PC-3 (cell line): ENCODE measurements at regions not wholly inside any gene's neighbourhood (a gene's known extent, or its start where the extent isn't known, plus 50 kb on each side); places are given as distances from the start of the nearest gene placed in this dataset.

ENCODE experiments used
- ATAC-seq: fragments of 200-7000 bp; cut with Tn5 transposase; 2 replicates; pipeline ENCODE4 v1.9.1; 2020; ENCODE audit warnings: mild to moderate bottlenecking, moderate library complexity
- BruUV-seq: library from RNA; stranded (reverse); fragments of 400-500 nt; replicated peaks from 2 replicates; lab custom pipeline; 2021; lab: Mats Ljungman, UMichigan
- CTCF ChIA-PET: fragments of 300-600 bp; sonication (Branson Sonifier 250); formaldehyde crosslinking; loops from one replicate; lab custom pipeline; 2022; ENCODE audit warnings: antibody characterized with exemption; lab: Charles Lee
- POLR2A ChIA-PET: fragments of 300-600 bp; sonication (Branson Sonifier 250); formaldehyde crosslinking; loops from one replicate; lab custom pipeline; 2022; ENCODE audit warnings: antibody characterized with exemption; ENCODE audit not compliant: unreplicated experiment; lab: Charles Lee
- DNase-seq: peaks from one replicate; pipeline ENCODE4 v3.0.0-alpha.2; 2015
- H2AFZ ChIP-seq: fragments of 300-600 bp; sonication (generic); 2 replicates; pipeline ENCODE4 v1.6.0; 2016; ENCODE audit warnings: antibody characterized with exemption, low read length
- H3F3A ChIP-seq: fragments of 300-600 bp; sonication (generic); one replicate; pipeline ENCODE4 v1.6.0; 2017; ENCODE audit warnings: antibody characterized with exemption, low read length, control low read depth, mild to moderate bottlenecking; ENCODE audit not compliant: unreplicated experiment
- H3K27ac ChIP-seq: fragments of 300-600 bp; sonication (generic); 2 replicates; pipeline ENCODE4 v1.5.1; 2016; ENCODE audit warnings: mild to moderate bottlenecking, low read length
- H3K27me3 ChIP-seq: fragments of 300-600 bp; sonication (generic); 2 replicates; pipeline ENCODE4 v1.6.1; 2016; ENCODE audit warnings: low read length, mixed read lengths
- H3K36me3 ChIP-seq: fragments of 300-600 bp; sonication (generic); 2 replicates; pipeline ENCODE4 v1.6.1; 2016; ENCODE audit warnings: low read depth, mixed run types, low read length, mixed read lengths
- H3K4me1 ChIP-seq: fragments of 300-600 bp; sonication (generic); 2 replicates; pipeline ENCODE4 v1.5.1; 2016; ENCODE audit warnings: low read length; ENCODE audit not compliant: insufficient read depth
- H3K4me2 ChIP-seq: fragments of 300-600 bp; sonication (generic); 2 replicates; pipeline ENCODE4 v1.6.0; 2016; ENCODE audit warnings: low read length
- H3K4me3 ChIP-seq: fragments of 300-600 bp; sonication (generic); 2 replicates; pipeline ENCODE4 v1.5.1; 2016; ENCODE audit warnings: mild to moderate bottlenecking, low read length, mixed read lengths
- H3K79me2 ChIP-seq: fragments of 300-600 bp; sonication (generic); 2 replicates; pipeline ENCODE4 v1.6.1; 2017; ENCODE audit warnings: low read length, mixed read lengths
- H3K9ac ChIP-seq: fragments of 300-600 bp; sonication (generic); 2 replicates; pipeline ENCODE4 v1.6.0; 2016; ENCODE audit warnings: mild to moderate bottlenecking, low read length
- H3K9me2 ChIP-seq: fragments of 300-600 bp; sonication (generic); replicated peaks from 2 replicates; pipeline ENCODE4 v1.6.1; 2016; ENCODE audit warnings: mixed run types, low read length, mixed read lengths
- H3K9me3 ChIP-seq: fragments of 300-600 bp; sonication (generic); 2 replicates; pipeline ENCODE4 v1.6.1; 2016; ENCODE audit warnings: low read length, mixed read lengths
- H4K20me1 ChIP-seq: fragments of 300-600 bp; sonication (generic); 2 replicates; pipeline ENCODE4 v1.6.1; 2016; ENCODE audit warnings: low read length, mixed read lengths
- EZH2 ChIP-seq: fragments of 300-600 bp; sonication (generic); IDR thresholded peaks from one replicate; pipeline ENCODE4 v1.6.1; 2017; ENCODE audit warnings: antibody characterized with exemption, mild to moderate bottlenecking, low read length; ENCODE audit not compliant: unreplicated experiment
- EZH2phosphoT487 ChIP-seq: fragments of 300-600 bp; sonication (generic); IDR thresholded peaks from 2 replicates; pipeline ENCODE4 v1.6.1; 2018; ENCODE audit warnings: mild to moderate bottlenecking, antibody characterized with exemption, low read length, borderline replicate concordance
- intact Hi-C: fragments of 100-400 bp; cut with micrococcal nuclease; formaldehyde crosslinking; loops from 2 replicates; pipeline ENCODE4 v1.9.0; 2023
- TF ChIP-seq, protein P1 (sequence below): fragments of 300-600 bp; sonication (generic); conservative IDR thresholded peaks from 2 replicates; pipeline ENCODE4 v1.5.1; 2017; ENCODE audit warnings: antibody characterized with exemption, low read depth, mild to moderate bottlenecking, low read length

DNA sequence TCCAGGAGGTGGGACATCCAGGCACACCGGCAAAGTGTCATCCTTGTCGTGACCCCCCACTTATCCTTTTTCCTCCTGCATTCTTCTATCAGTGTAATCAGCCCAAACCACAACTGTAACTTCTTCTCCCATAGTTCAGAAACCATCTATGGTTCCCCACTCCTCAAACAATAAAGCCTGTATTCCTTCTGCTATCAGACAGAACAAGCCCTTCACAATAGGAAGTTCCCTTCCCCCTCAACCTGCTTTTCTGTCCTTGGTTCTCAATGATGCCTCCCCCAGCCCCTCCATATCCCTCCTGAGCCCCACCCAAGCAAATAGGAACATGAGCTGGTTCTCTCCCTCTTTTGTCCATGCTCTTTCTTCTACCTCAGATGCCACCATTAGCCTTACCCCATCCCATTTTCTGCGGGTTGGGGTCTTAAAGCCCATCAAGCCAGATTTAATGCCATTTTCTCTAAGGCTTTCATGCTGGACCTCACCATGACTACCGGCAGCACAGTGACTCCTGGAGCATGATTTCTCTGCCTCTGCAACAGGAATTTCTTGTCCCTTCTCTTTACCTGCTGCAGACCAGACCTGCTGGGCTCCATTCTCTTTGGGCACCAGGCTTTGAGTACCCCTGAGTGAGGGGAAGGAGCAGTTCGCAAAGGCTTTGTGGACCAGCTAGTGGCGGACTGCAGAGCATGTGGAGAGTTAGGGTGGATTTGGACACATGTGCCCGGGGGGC, 92.8 kb upstream of the PAX2 start:
- Histone ChIP-seq H3K9me3 (no peaks in the 10 kb centered on the region), H3F3A (no peaks in the 10 kb centered on the region), H3K9me2 (no peaks in the 10 kb centered on the region), H3K79me2 (no peaks in the 10 kb centered on the region), H4K20me1 (no peaks in the 10 kb centered on the region), H3K4me1 (no peaks in the 10 kb centered on the region), H2AFZ (no peak overlapping the region), H3K9ac (no peak overlapping the region), H3K36me3 (no peaks in the 10 kb centered on the region), H3K27ac (no peak overlapping the region), H3K4me2 (no peak overlapping the region), H3K27me3 (peaks cover 51% of the 10 kb centered on the region), H3K4me3 (no peak overlapping the region)
- POLR2A ChIA-PET = interaction anchor here (0.6 kb wide), 1 partner anchor 11 kb away, joined by 6 read pairs; no protein-coding TSS in a partner anchor
- no TSS peak for BruUV-seq
- CTCF ChIA-PET = no interaction called here
- ATAC-seq (no peak), DNase-seq (no peak)
- TF ChIP-seq, protein P1, sequence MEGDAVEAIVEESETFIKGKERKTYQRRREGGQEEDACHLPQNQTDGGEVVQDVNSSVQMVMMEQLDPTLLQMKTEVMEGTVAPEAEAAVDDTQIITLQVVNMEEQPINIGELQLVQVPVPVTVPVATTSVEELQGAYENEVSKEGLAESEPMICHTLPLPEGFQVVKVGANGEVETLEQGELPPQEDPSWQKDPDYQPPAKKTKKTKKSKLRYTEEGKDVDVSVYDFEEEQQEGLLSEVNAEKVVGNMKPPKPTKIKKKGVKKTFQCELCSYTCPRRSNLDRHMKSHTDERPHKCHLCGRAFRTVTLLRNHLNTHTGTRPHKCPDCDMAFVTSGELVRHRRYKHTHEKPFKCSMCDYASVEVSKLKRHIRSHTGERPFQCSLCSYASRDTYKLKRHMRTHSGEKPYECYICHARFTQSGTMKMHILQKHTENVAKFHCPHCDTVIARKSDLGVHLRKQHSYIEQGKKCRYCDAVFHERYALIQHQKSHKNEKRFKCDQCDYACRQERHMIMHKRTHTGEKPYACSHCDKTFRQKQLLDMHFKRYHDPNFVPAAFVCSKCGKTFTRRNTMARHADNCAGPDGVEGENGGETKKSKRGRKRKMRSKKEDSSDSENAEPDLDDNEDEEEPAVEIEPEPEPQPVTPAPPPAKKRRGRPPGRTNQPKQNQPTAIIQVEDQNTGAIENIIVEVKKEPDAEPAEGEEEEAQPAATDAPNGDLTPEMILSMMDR = no peak
- no peak for TF ChIP-seq EZH2phosphoT487
- no peak for TF ChIP-seq EZH2
- intact Hi-C loops = no loop called here

DNA sequence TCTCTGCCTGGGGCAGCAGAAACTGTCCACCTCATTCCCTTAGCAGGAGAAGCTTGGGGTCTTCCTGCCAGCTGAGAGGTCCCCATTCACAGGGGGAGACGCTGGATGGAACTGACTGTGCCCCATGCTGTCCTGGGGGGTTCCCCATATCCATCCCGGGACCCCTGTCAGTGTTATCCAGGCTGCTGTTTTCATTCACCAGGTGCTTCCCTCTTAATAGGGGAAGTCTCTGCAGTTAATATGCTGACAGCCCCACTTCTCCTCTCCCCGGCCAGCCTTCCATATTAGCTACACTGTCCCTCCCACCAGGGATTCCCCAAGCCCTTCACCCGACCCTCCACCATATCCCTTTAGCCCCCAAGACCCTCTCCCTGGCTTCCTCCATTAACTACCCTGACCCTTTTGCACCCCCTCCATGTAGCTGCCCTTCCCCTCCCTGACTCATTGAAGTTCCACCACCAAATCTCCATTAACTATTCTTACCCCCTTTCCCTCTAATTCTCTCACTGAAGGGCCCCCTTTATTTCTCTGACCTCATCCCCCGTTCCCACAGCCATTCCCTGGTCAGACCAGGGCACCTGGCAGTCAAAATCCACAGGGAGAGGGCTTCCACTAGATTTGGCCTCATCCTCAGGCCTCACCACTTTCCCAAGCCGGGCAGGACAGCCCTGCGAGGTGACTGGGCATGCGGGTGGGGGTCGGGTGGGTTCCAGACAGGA, 92.0 kb upstream of the PAX2 start:
- intact Hi-C loops = no loop called here
- Histone ChIP-seq H3K4me2 (no peak overlapping the region), H4K20me1 (no peaks in the 10 kb centered on the region), H3K27me3 (peaks cover 59% of the 10 kb centered on the region), H3K9me3 (no peaks in the 10 kb centered on the region), H3K9ac (no peak overlapping the region), H2AFZ (no peak overlapping the region), H3K4me3 (no peak overlapping the region), H3F3A (no peaks in the 10 kb centered on the region), H3K79me2 (no peaks in the 10 kb centered on the region), H3K27ac (no peak overlapping the region), H3K36me3 (no peaks in the 10 kb centered on the region), H3K9me2 (no peaks in the 10 kb centered on the region), H3K4me1 (no peaks in the 10 kb centered on the region)
- TF ChIP-seq, protein P1 = no peak
- TF ChIP-seq EZH2phosphoT487 (no peak), EZH2 (no peak)
- DNase-seq = no peak
- ChIA-PET CTCF (no interaction called here), POLR2A (interaction anchor here (0.6 kb wide), 1 partner anchor 10 kb away, joined by 6 read pairs; no protein-coding TSS in a partner anchor)
- no peak for ATAC-seq
- no TSS peak for BruUV-seq
